ENCODE measurements at regions not wholly inside any gene's neighbourhood (a gene's known extent, or its start where the extent isn't known, plus 50 kb on each side); places are given as distances from the start of the nearest gene placed in this dataset.

- TF ChIP-seq ZNF274 (IDR thresholded peaks at IDR 0.05; ENCODE audit: low read depth, low read length) (no peak), YY1 (IDR thresholded peaks at IDR 0.05; ENCODE audit: insufficient read depth, insufficient read length) (no peak)
Observed at GRCh38 chr6:86152546-86152945, 509.9 kb upstream of the SYNCRIP start.

Data from NT2/D1 (cell line).